HG03520 (cell line): ENCODE measurements at regions not wholly inside any gene's neighbourhood (a gene's known extent, or its start where the extent isn't known, plus 50 kb on each side); places are given as distances from the start of the nearest gene placed in this dataset.
"Not testable (repeated sequence)": the region's sequence is repeated elsewhere in the genome, so short reads cannot be mapped to it uniquely, and the experiment has no call there.

Experiments
- ATAC-seq: cut with Tn5 transposase; IDR thresholded peaks from one replicate; pipeline ENCODE4 v1.9.1; 2021; ENCODE audit warnings: mild to moderate bottlenecking, moderate library complexity; ENCODE audit not compliant: unreplicated experiment

GRCh38 chr15:60255390-60255789 is 142.4 kb downstream of the ANXA2 start:
- ATAC-seq = peak; percentile 84

GRCh38 chr15:60257591-60258159 is 140.1 kb downstream of the ANXA2 start:
- no peak for ATAC-seq

GRCh38 chr15:60259469-60259868 is 138.3 kb downstream of the ANXA2 start:
- ATAC-seq = no peak

- no peak for ATAC-seq
Observed at GRCh38 chr15:60264088-60264487, 133.7 kb downstream of the ANXA2 start.

DNA sequence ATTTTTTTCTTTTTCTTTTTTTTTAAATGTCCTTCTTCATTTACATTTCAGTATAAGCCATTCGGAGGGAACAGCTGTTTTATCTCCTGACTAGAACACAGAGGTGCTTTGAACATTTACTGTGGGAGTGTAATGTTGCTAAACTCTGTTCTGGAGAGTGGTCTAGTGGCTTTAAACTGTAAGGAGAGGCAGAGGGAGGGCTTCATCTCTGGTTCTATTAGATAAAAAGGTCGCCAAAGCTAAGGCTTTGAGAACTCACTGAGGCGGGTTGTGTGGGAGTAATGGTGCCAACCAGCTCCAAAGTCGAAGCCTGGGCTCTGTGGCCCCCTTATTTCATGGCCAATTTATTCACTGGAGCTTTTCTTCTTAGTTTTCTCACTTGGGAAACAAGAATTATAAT is 133.2 kb downstream of the ANXA2 start:
- no peak for ATAC-seq

GRCh38 chr15:60265057-60265456 is 132.7 kb downstream of the ANXA2 start:
- no peak for ATAC-seq

GRCh38 chr15:60272623-60273022 is 125.2 kb downstream of the ANXA2 start:
- ATAC-seq = no peak

DNA sequence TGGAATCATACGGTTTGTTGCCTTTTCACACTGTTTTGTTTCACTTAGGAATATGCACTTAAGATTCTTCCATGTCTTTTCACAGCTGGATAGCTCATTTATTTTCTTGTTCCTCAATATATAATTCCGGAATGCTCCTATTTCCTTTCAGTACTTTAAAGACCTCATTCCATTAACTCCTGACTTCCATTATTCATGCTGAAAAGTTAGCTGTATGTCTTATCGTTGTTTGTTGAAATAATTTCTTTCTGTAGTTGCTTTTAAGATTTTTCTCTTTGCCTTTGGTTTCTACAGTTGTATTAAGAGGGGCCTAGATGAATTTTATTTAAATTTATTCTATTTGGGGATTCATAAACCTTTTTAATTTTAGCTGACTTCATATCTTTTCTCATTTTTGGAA is 122.2 kb downstream of the ANXA2 start:
- ATAC-seq = no peak

- no peak for ATAC-seq
Observed at GRCh38 chr15:60278879-60279278, 118.9 kb downstream of the ANXA2 start.

DNA sequence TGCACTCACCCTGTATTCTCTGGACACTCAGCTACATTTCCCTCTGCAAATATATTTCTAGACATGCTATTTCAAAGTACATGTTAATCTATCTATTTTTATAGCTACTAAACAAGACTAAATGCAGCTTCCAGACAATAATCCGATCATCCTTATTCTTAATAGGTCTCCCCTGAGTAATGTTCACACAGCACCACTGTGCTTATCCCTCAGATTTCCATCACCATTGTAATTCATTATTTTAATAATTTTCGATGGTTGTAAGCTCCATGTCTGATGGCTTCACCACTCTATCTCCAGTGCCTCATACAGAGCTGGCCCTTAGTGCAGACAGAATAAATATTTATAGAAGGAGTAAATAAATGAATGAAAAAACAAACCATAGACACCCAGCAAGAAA is 117.5 kb downstream of the ANXA2 start:
- no peak for ATAC-seq

- no peak for ATAC-seq
Observed at GRCh38 chr15:60283936-60284335, 113.8 kb downstream of the ANXA2 start.

GRCh38 chr15:60295901-60296300 is 101.9 kb downstream of the ANXA2 start:
- ATAC-seq = not testable (repeated sequence)

DNA sequence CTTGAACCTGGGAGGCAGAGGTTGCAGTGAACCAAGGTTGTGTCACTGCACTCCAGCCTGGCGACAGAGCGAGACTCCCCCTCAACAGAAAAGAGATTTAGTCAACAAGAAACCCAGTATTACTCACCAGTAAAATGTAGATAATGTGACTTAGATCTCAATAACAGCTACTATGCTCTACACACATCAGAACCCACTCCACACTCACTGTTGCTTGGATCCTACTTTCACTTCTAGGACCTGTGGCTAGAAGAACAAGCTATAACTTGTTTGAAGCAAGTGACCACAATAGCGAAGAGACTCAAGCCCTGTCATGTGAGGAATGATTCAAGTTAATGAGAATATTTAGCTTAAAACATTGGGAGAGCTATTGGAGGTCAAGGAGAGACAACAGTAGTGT is 100.7 kb downstream of the ANXA2 start:
- no peak for ATAC-seq
